Mucosa of descending colon (tissue), 3 donors: ENCODE measurements at regions not wholly inside any gene's neighbourhood (a gene's known extent, or its start where the extent isn't known, plus 50 kb on each side); places are given as distances from the start of the nearest gene placed in this dataset.

Source experiments
- ATAC-seq: fragments of 200-7000 bp; cut with Tn5 transposase; one replicate; pipeline ENCODE4 v1.9.1; 2020; ENCODE audit warnings: mild to moderate bottlenecking, moderate library complexity
- DNase-seq, 3 donors: peaks; one replicate each; pipeline ENCODE4 v3.0.0-alpha.2; 2020
- H3K36me3 ChIP-seq: fragments of 200-600 bp; one replicate; pipeline ENCODE4 v1.8.0; 2021; ENCODE audit warnings: low read depth, mild to moderate bottlenecking
- H3K4me1 ChIP-seq: fragments of 200-600 bp; one replicate; pipeline ENCODE4 v1.8.0; 2021; ENCODE audit warnings: low read depth, mild to moderate bottlenecking
- H3K4me3 ChIP-seq: fragments of 200-600 bp; one replicate; pipeline ENCODE4 v1.8.0; 2021; ENCODE audit warnings: mild to moderate bottlenecking
- H3K9me3 ChIP-seq: fragments of 200-600 bp; one replicate; pipeline ENCODE4 v1.8.0; 2021; ENCODE audit warnings: mild to moderate bottlenecking
- intact Hi-C, 2 donors: fragments of 100-400 bp; cut with DNase I in 1 of 2; cut with micrococcal nuclease in 1 of 2; formaldehyde crosslinking; loops; one replicate each; pipeline versions ENCODE4 v1.11.0 to v1.11.1; 2022; cut with DNase I, micrococcal nuclease
- TF ChIP-seq, protein P1 (sequence below): fragments of 200-600 bp; IDR thresholded peaks from one replicate; pipeline ENCODE4 v1.8.0; 2022; ENCODE audit warnings: antibody characterized with exemption, mild to moderate bottlenecking
- donor health status: DM: no; HTN: no; CAD: no; lungs with moderate emphysema.
- donor health status: DM: no; HTN: no; CAD: no.
- donor health status: DM: no; HTN: yes; CAD: no.

DNA sequence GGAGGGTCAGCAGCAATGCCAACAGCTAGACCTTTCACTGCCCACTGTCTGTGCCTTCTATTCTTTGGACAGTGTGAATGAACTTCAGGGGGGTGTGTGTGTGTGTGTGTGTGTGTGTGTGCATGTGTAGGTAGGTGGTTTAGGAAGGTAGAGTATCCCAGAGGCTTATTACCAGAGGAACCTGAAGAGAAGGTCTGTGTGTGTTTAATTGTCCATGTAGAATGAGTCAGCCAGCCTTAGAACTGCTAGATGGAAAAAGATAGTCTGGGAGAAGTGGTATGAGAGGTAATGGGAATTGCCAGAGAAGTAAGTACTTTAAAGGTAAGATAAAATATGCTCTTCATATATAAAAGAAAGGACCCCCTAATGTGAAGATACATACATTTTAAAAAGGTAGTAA, 522.2 kb downstream of the PIK3C3 start:
- no peaks in the 10 kb centered on the region for H3K9me3 ChIP-seq
- no peaks in the 10 kb centered on the region for H3K4me1 ChIP-seq
- intact Hi-C loops, result no loop called here
- ATAC-seq, result no peak
- H3K36me3 ChIP-seq, result no peaks in the 10 kb centered on the region
- TF ChIP-seq, protein P1, sequence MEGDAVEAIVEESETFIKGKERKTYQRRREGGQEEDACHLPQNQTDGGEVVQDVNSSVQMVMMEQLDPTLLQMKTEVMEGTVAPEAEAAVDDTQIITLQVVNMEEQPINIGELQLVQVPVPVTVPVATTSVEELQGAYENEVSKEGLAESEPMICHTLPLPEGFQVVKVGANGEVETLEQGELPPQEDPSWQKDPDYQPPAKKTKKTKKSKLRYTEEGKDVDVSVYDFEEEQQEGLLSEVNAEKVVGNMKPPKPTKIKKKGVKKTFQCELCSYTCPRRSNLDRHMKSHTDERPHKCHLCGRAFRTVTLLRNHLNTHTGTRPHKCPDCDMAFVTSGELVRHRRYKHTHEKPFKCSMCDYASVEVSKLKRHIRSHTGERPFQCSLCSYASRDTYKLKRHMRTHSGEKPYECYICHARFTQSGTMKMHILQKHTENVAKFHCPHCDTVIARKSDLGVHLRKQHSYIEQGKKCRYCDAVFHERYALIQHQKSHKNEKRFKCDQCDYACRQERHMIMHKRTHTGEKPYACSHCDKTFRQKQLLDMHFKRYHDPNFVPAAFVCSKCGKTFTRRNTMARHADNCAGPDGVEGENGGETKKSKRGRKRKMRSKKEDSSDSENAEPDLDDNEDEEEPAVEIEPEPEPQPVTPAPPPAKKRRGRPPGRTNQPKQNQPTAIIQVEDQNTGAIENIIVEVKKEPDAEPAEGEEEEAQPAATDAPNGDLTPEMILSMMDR, result no peak
- no peak overlapping the region for H3K4me3 ChIP-seq
- no peak for DNase-seq

DNA sequence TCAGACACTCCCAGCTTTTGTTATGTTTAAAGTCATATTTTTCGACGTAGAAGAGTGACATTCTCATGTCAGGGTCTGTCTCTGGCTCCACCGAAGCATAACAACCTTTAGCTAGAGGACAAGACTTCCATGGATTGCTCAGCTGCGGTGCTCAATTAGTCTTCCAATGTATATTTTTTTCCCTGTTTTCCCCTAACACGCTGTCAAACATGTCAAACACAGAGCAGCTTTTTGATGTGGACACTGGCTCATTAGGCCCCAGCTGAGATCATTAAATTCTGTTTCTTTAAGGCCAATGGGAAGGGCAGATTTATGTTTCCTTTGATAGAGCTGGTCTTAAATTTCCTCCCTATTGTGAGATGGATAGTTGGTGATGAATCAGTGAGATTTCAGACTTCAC, 525.4 kb downstream of the PIK3C3 start:
- TF ChIP-seq, protein P1, result no peak
- intact Hi-C loops, result no loop called here
- ATAC-seq, result no peak

DNA sequence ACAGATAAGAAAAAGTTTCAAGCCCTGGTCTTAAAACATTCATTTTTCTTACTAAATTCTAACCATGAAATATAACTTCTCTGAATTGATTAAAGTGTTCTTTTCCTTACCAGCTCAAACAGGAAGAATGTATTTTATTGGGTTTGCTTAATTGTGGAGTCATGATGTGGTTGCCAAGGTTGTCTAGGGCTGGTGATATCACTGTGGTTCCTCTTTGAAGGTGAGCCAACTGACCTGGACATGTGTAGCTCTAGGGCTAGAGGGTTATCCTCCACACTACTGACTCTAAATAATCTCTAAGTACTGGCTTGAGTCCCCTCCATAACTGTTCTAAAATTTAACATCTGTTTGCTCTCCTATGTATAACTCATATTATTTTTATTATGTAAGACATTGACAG, 529.6 kb downstream of the PIK3C3 start:
- Histone ChIP-seq H3K36me3 (no peaks in the 10 kb centered on the region), H3K4me1 (no peaks in the 10 kb centered on the region), H3K9me3 (no peaks in the 10 kb centered on the region), H3K4me3 (no peak overlapping the region)
- ATAC-seq (peak; percentile 22), DNase-seq (no peak)
- intact Hi-C loops, result no loop called here
- TF ChIP-seq, protein P1, result no peak

More for the DNA sequence above, 525.4 kb downstream of the PIK3C3 start:
- H3K4me3 ChIP-seq, result no peak overlapping the region
- H3K9me3 ChIP-seq, result no peaks in the 10 kb centered on the region
- no peak for DNase-seq
- no peaks in the 10 kb centered on the region for H3K4me1 ChIP-seq
- H3K36me3 ChIP-seq, result no peaks in the 10 kb centered on the region

DNA sequence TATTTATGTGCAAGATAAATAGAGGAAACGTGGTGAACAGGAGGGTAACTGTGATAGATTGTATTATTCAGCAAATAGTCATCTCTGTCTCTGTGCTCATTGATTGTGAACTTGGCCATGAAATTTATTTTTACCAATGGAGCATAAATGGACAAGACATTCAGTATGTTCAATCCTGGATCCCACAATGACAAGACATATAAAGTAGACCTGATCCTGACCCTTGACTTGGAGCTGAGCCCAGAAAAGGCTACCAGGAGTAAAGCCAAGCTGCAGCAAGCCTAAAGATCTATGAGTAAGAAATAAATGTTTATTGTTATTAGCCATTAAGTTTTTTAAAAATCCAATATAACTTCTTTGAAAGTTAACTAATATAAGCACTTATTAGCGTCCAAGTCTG, 531.2 kb downstream of the PIK3C3 start:
- no peak overlapping the region for H3K4me3 ChIP-seq
- TF ChIP-seq, protein P1, result no peak
- H3K4me1 ChIP-seq, result no peaks in the 10 kb centered on the region
- no peaks in the 10 kb centered on the region for H3K36me3 ChIP-seq
- intact Hi-C loops, result no loop called here
- no peak for ATAC-seq
- no peak for DNase-seq
- no peaks in the 10 kb centered on the region for H3K9me3 ChIP-seq

- DNase-seq (no peak), ATAC-seq (no peak)
- no peak overlapping the region for H3K4me3 ChIP-seq
- no peaks in the 10 kb centered on the region for H3K4me1 ChIP-seq
- no peaks in the 10 kb centered on the region for H3K36me3 ChIP-seq
- TF ChIP-seq, protein P1, result no peak
- intact Hi-C loops, result no loop called here
- H3K9me3 ChIP-seq, result no peaks in the 10 kb centered on the region
These were observed 553.8 kb downstream of the PIK3C3 start for GRCh38 chr18:42508683-42509296.
